Spinal cord (tissue), 9 donors: ENCODE measurements at regions not wholly inside any gene's neighbourhood (a gene's known extent, or its start where the extent isn't known, plus 50 kb on each side); places are given as distances from the start of the nearest gene placed in this dataset.

ENCODE experiments used
- DNase-seq, 6 donors: peaks; one replicate each; pipeline versions ENCODE4 v3.0.0 to v3.0.0-alpha.2; 2013 to 2015; ENCODE audit warnings: low spot score in 6 of 6, low read depth in 4 of 6
- H3K27ac ChIP-seq: one replicate; pipeline ENCODE4 v1.5.1; 2013; ENCODE audit warnings: low read depth, low read length, control low read depth
- H3K27me3 ChIP-seq: one replicate; pipeline ENCODE4 v1.6.1; 2013; ENCODE audit warnings: low read length; ENCODE audit not compliant: control insufficient read depth, insufficient read depth
- H3K36me3 ChIP-seq: one replicate; pipeline ENCODE4 v1.6.1; 2013; ENCODE audit warnings: low read length; ENCODE audit not compliant: control insufficient read depth, insufficient read depth
- H3K4me1 ChIP-seq: one replicate; pipeline ENCODE4 v1.6.1; 2013; ENCODE audit warnings: low read length; ENCODE audit not compliant: control insufficient read depth, insufficient read depth
- H3K4me3 ChIP-seq: one replicate; pipeline ENCODE4 v1.5.1; 2013; ENCODE audit warnings: low read depth, low read length, control low read depth
- H3K9me3 ChIP-seq: one replicate; pipeline ENCODE4 v1.6.1; 2013; ENCODE audit warnings: low read length; ENCODE audit not compliant: control insufficient read depth, insufficient read depth
- WGBS: methylation state at CpG from one replicate; pipeline ENCODE4 v1.1.5; 2013; ENCODE audit warnings: missing lambda C conversion rate; ENCODE audit not compliant: insufficient coverage; 5-methylcytosine and 5-hydroxymethylcytosine counted together
- donor health status: healthy.

DNA sequence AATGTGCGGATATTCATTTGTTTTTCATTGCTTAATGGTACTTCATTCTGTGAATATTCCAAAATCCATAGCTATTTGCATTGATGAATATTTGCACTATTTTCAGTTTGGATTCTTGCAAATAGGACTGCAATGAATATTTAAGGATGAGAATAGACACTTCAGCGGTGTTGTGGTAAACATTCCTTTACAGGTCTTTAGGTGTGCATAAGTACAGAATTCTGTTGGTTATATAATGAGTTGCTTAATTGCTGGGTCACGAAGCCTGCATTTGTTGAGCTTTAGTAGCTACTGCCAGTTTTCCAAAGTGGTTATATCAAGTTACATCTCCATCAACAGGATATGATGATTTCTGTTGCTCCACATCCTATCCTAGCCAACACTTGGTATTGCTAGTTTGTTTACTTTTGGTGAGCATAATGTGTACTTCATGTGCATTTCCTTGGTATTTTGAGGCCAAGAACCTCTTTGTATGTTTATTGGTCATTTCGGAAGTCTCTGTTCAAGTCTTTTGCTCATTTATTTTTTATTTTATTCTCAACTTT lies 64.2 kb upstream of the CYYR1 start:
- Histone ChIP-seq H3K27me3 (no peaks in the 10 kb centered on the region), H3K4me1 (no peaks in the 10 kb centered on the region), H3K36me3 (no peaks in the 10 kb centered on the region), H3K4me3 (no peak overlapping the region), H3K9me3 (peaks cover 1% of the 10 kb centered on the region), H3K27ac (no peak overlapping the region)
- DNase-seq, result no peak
- WGBS, result 100% methylated on average over 1 of the region's 4 CpGs

DNA sequence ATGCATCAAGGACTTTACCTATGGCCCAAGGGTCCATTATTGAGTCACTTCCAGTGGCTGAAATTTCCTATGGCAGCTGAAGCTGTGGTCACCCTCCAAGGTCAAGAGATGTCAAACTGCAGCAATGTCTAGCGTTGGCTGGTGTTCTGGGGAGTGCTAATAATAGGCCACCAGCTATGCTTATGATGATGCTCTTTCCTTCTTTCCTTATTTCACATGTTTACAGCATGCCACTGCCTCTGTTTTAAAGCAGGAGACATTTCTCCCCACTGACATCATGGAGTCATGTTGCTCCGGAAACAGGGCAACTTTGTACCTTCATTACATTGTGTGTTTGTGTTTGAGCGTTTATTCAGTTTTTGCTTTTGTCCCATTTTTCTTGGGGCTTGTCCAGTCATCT lies 62.6 kb upstream of the CYYR1 start:
- H3K27me3 ChIP-seq, result no peaks in the 10 kb centered on the region
- no peak for DNase-seq
- no peak overlapping the region for H3K27ac ChIP-seq
- H3K9me3 ChIP-seq, result peaks cover 1% of the 10 kb centered on the region
- H3K4me1 ChIP-seq, result no peaks in the 10 kb centered on the region
- 100% methylated on average over 1 of the region's 3 CpGs for WGBS
- H3K36me3 ChIP-seq, result no peaks in the 10 kb centered on the region
- H3K4me3 ChIP-seq, result no peak overlapping the region

DNA sequence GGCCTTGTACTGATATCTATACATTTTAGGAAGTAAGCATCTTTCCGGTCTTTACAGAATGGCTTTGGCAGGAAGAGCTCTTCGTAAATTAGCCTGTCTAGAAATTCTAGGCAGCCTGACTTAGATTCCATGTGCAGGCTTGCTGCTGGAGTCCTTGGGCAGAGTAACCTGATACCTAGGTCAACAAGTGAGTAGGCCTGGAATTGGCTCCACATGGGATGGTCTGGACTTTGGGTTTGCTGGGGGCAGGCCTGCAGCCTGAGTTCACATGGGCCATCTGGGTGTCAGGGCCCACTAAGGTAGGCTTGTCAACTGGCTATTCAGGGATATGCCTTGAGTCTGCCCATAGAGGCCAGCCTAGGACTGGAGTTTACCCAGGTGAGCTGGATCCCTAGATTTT lies 59.6 kb upstream of the CYYR1 start:
- WGBS, result 0% methylated on average over 1 of the region's 2 CpGs
- no peaks in the 10 kb centered on the region for H3K36me3 ChIP-seq
- no peak for DNase-seq
- H3K4me3 ChIP-seq, result no peak overlapping the region
- no peaks in the 10 kb centered on the region for H3K4me1 ChIP-seq
- H3K27ac ChIP-seq, result no peak overlapping the region
- peaks cover 4% of the 10 kb centered on the region for H3K9me3 ChIP-seq
- H3K27me3 ChIP-seq, result no peaks in the 10 kb centered on the region

DNA sequence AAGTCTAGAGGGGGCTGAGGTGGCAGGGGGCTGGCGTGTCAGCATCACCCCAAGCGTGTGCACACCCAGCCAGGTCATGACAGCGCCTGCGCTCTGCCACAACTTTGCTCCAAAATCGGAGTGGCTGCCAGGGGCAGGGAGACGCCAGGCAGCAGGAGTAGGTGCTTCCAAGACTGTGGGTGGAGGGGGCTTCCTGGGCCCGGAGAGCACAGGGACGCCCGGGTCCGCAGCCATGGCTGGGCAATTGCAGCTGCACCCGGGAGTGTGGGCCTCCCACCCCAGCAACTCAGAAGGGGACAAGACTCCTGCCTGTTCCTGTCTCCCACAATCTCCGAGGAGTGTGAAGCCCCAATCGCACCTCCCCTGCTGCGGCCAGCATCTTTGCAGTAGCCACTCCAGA lies 53.1 kb upstream of the CYYR1 start:
- 86% methylated on average over 12 of the region's 14 CpGs for WGBS
- Histone ChIP-seq H3K27me3 (no peaks in the 10 kb centered on the region), H3K4me3 (no peak overlapping the region), H3K36me3 (no peaks in the 10 kb centered on the region), H3K4me1 (no peaks in the 10 kb centered on the region), H3K27ac (no peak overlapping the region), H3K9me3 (peaks cover 2% of the 10 kb centered on the region)
- no peak for DNase-seq

DNA sequence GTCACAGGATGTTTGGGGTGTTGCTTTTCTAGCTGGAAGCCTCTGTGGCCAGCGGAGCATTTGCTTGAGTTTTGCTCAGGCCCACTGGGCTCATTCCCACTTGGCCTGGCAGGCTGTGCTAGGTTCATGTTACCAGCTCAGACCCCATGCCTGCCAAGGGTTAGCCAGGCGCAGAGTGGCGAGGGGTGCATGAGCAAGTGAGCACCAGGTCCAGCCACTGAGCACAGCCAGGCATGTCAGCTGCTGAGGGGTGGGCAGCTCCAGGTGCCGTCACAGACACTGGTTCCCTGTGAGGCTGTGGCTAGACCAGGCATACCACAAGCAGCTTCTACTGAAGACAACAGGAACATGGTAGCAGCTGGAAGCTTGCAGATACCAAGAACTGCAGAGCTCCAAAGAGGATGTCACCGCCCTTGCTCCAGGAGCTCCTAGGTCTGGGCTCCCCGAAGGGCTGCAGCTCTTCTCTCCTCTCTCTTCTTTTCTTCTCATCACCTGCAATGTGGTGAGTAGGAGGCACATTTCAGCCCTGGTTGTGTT lies 52.0 kb upstream of the CYYR1 start:
- H3K9me3 ChIP-seq, result peaks cover under 1% of the 10 kb centered on the region
- H3K27me3 ChIP-seq, result no peaks in the 10 kb centered on the region
- no peak overlapping the region for H3K27ac ChIP-seq
- WGBS, result 93% methylated on average over 3 of the region's 6 CpGs
- no peak overlapping the region for H3K4me3 ChIP-seq
- H3K4me1 ChIP-seq, result no peaks in the 10 kb centered on the region
- no peaks in the 10 kb centered on the region for H3K36me3 ChIP-seq
- no peak for DNase-seq
